NCI-H1105 treated with DMSO at 0.1 percent for 48 hours (cell line): ENCODE measurements at regions not wholly inside any gene's neighbourhood (a gene's known extent, or its start where the extent isn't known, plus 50 kb on each side); places are given as distances from the start of the nearest gene placed in this dataset.

Source experiments
- DNase-seq: peaks from one replicate; lab custom pipeline; 2025; lab: John Stamatoyannopoulos, UW

DNA sequence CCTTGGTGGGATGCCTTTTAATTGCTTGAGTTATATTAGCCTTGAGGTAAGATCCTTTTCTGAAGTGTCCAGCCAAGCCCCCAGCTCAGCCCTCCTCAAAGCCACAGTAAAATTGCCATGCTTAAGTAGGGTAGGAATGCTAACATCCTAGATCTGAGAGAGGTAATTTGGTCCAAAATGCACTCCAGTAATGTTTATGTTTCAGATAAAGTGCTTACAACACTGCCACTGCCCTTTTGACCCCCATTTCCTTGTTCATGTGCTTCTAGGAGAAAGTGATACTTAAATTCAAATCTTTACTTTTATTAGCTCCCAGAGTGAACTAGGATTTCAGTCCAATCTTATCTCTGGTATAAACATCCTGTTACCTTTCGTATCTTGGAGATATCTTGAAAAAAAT, 318.0 kb downstream of the BMP2 start:
- DNase-seq, result no peak

DNA sequence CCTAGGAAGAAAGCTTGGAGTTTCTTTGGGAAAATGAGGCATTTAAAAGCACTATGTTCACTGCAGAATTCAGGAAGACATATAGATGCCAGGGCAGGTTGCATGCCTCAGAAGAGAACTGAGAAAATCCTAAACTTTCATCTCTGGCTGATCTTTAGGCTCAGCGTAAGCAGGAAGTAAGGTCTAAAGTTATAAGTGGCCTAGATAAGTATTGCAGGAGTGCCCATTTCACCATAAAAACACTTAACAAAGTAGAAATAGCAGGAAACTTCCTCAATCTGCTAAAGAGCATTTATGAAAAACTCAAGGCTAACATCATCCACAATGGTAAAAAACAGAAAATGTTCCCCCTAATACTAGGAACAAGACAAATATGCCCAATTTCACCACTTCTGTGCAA, 320.3 kb downstream of the BMP2 start:
- DNase-seq, result no peak

DNA sequence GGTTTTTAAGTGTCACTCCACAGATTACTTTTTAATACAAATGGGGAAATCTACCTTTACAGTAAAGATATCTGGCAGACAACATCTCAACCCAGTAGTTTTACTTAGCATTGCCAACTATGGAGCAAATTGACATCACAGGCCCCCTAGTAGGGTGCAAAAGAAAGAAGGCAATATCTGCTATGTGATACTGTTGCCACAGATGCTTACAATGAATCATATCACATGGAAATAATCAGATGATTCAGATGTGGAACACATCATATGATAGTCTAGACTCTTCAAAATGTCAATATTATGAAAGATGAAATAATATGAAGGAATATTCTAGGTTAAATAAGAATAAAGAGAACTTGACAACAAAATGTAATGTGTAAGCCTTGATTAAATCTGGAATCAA, 322.5 kb downstream of the BMP2 start:
- DNase-seq, result no peak

DNA sequence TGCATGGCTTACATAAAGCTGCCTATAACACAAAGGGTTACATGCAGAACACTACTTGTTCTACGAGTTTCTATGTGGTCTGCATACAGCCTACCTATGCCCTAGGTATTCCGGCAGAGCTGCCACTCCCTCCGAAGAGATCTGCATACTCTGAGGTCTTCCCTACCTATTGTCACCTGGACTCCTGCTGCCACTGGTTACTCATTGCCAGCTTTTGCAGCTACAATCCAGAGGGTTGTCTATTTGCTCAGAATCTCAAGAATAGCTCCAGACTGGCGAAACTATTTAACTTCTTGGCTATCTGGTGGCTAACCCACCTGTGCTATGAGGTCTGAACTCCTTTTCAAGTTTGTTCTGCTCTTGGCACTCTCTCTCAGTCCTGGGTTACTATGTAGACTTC, 323.3 kb downstream of the BMP2 start:
- DNase-seq, result no peak

- DNase-seq, result no peak
These were observed 324.2 kb downstream of the BMP2 start for GRCh38 chr20:7091655-7092054.

GRCh38 chr20:7094438-7094997, 327.0 kb downstream of the BMP2 start:
- DNase-seq, result peak; percentile 89

GRCh38 chr20:7106910-7107309, 339.4 kb downstream of the BMP2 start:
- DNase-seq, result no peak

GRCh38 chr20:7108929-7109328, 341.4 kb downstream of the BMP2 start:
- DNase-seq, result no peak

GRCh38 chr20:7113577-7114466, 346.3 kb downstream of the BMP2 start:
- peak; percentile 61 for DNase-seq

DNA sequence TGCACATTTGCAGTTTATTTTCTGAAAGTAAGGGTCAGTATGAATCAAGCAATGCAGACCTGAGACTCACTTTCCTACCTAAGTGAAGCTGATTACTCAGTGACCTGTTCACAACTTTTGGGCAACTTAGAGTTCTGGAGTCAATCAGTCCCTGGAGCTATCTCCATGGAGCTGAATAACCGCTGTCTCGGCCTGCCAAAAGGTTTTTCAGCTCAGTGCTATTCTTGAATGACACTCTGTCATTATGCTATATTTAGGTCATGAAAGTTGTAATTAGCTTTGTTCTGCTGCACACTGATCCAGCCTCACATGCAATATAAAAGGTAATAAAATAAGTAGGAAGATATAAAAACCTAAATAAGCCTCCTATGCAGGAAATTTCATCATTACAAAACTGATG, 356.0 kb downstream of the BMP2 start:
- peak; percentile 72 for DNase-seq

DNA sequence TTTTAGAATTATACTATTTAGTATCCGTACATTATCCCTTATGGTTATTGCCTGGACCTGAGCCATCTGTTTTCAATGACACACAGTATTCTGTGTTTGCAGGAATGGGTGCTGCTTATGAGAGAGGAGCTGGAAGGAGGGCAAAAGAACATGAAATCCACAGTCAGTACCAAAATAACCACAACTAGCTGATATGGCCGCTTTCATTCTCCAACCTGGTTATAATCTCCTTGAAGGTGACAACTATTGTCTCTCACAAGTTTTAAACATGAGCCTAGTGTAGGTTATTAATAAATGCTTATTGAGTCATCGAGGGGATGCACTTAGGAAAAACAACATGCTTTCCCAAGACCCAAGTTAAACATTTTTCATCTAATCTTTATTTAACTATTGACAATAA, 356.6 kb downstream of the BMP2 start:
- DNase-seq, result no peak

- DNase-seq, result no peak
These were observed 369.4 kb downstream of the BMP2 start for GRCh38 chr20:7136886-7137285.

DNA sequence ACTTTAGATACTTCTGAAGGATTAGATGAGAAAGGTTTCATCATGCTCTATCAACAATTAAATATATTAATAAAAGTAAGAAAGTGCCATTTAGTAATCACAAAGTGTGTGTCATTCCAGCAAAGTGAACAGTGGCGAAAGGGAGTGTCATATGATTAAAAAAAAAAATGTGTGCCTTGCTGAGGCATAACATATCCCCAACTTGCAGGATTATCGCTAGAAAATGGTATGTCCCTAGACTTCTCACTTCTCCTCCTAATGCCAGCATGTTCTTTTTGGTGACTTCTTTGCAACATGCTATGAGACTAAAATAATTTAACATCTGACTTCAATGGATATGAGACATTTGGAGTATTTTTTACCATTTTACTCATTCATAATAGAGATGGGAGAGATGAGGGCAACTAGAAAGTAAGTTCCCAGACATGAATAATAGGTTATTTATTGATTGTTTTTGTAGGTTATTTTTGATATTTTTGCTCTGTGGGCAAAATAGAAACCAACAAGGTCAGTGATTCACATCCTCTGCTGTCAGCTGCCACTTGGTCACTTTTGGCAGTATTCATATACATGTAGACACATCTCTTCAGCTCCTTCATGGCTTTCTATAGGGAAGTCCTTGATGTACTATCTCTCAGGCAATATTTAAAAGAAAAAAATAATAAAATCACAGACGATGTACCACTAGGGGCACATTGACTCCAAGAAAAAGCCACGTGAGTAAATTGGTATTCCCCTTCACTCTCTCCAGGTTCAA, 370.1 kb downstream of the BMP2 start:
- no peak for DNase-seq

- no peak for DNase-seq
These were observed 377.0 kb downstream of the BMP2 start for GRCh38 chr20:7144464-7144863.

- DNase-seq, result no peak
These were observed 379.2 kb downstream of the BMP2 start for GRCh38 chr20:7146552-7147219.

DNA sequence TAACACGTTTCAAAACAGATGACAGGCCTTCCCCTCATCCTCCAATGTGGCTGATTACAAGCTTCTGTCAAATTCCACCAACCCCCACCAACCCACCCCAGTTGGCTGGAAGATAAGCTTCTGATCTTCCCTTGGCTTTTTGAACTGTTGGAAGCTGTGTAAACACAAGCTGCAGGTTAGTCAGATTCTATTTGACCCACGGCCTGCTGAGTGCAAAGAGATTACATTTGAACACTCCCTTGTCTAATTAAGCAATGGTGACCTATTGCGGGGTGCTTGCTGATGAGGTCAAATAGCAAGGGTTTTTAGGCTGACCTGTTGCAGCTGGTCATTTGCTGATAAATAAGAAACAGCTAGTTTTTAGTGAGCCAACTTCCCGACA, 379.7 kb downstream of the BMP2 start:
- no peak for DNase-seq

- no peak for DNase-seq
These were observed 384.4 kb downstream of the BMP2 start for GRCh38 chr20:7151676-7152470.

- peak; percentile 97 for DNase-seq
These were observed 387.8 kb downstream of the BMP2 start for GRCh38 chr20:7155282-7155681.

- no peak for DNase-seq
These were observed 388.3 kb downstream of the BMP2 start for GRCh38 chr20:7155794-7156193.

- no peak for DNase-seq
These were observed 392.4 kb downstream of the BMP2 start for GRCh38 chr20:7159903-7160302.

DNA sequence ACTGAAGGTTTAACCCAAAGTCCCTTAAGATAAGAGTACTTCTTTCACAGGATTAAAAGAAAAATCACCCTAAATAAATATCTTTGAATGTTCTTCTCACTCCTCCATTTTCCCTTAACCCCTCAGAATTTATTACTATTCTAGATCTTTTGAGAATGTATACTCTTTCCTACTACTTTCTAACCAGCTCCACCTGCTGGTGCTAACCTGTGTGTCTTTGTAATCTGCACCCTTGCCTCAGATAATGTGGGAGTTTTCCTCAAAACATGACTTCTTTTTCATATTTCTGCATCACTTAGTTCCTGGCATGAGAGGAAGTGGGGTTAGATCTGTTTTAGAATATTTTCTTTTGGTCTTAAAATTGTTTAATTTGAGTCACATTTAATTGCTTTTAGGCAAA, 394.2 kb downstream of the BMP2 start:
- DNase-seq, result peak; percentile 30

DNA sequence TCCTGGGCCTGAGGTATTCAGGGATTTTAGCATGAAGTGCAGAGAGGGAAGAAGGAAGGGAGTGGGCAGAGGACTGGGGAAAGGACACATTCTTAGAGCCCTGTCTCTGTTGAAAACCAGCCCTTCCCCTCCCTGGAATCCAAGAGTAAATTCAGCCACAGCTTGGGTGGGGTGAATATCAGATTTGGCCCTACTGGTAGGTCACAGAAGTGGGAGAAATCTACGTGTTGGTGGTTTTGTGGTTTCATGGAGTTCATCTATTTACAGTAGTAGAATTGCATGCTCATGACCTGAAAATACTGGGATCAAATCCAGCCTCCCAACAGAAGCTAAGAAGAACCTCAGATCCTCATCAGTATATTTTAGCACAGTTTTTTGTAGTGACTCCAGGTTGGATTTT, 404.4 kb downstream of the BMP2 start:
- DNase-seq, result no peak
